GM12874 (cell line): ENCODE measurements at regions not wholly inside any gene's neighbourhood (a gene's known extent, or its start where the extent isn't known, plus 50 kb on each side); places are given as distances from the start of the nearest gene placed in this dataset.

Source experiments
- TF ChIP-seq, protein P1 (sequence below): IDR thresholded peaks from 2 replicates; pipeline ENCODE4 v1.5.1; 2011; ENCODE audit warnings: low read depth, mild to moderate bottlenecking, control low read depth, low read length, moderate library complexity; ENCODE audit not compliant: insufficient read depth

DNA sequence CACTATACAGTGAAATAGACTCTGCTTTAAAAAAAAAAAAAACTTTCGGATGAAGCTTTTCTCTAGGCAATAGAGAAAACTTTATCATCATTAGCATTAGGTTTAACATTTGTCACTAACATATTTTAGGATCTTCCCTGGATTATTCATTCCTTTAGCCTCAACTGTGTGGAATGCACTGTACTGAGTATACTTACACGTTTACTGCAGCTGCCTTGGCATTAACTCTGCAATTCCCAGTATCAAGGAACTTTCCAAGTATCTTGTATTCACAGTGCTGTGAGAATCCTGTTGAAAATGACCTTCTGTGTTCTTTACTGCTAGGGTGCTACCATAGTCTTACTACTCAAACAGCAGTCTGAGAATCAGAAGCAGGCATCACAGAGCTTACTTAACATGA, 328.2 kb upstream of the COL3A1 start:
- TF ChIP-seq, protein P1, sequence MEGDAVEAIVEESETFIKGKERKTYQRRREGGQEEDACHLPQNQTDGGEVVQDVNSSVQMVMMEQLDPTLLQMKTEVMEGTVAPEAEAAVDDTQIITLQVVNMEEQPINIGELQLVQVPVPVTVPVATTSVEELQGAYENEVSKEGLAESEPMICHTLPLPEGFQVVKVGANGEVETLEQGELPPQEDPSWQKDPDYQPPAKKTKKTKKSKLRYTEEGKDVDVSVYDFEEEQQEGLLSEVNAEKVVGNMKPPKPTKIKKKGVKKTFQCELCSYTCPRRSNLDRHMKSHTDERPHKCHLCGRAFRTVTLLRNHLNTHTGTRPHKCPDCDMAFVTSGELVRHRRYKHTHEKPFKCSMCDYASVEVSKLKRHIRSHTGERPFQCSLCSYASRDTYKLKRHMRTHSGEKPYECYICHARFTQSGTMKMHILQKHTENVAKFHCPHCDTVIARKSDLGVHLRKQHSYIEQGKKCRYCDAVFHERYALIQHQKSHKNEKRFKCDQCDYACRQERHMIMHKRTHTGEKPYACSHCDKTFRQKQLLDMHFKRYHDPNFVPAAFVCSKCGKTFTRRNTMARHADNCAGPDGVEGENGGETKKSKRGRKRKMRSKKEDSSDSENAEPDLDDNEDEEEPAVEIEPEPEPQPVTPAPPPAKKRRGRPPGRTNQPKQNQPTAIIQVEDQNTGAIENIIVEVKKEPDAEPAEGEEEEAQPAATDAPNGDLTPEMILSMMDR: no peak

DNA sequence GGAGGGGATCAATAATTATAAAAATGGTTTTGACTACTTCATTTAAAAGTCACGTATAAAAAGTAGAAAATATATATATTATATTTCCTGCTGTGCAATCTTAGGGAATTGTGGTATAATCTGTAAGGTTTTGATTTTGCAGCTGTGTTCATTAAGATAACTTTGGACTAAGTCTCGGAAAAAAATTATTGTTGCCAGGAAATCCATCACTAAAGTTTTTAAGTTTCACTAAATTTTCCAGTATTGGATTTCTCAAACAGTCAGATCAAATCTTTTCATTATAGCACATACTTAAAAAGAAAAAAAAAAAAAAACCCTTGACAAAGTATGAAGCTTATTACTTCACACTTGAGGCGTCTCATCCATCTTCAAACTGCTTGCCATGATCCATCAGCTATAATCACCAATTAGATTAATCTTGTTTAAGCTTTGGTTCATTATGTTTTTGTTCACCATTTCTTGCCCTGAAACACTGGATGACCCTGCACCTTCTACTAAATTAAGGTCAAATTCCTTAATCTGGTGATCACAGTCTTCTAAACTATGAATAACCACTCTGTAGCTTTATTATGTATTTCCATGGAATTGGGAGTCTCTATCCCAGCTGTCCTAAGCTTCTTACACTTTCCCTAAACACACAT, 326.6 kb upstream of the COL3A1 start:
- TF ChIP-seq, protein P1: no peak

DNA sequence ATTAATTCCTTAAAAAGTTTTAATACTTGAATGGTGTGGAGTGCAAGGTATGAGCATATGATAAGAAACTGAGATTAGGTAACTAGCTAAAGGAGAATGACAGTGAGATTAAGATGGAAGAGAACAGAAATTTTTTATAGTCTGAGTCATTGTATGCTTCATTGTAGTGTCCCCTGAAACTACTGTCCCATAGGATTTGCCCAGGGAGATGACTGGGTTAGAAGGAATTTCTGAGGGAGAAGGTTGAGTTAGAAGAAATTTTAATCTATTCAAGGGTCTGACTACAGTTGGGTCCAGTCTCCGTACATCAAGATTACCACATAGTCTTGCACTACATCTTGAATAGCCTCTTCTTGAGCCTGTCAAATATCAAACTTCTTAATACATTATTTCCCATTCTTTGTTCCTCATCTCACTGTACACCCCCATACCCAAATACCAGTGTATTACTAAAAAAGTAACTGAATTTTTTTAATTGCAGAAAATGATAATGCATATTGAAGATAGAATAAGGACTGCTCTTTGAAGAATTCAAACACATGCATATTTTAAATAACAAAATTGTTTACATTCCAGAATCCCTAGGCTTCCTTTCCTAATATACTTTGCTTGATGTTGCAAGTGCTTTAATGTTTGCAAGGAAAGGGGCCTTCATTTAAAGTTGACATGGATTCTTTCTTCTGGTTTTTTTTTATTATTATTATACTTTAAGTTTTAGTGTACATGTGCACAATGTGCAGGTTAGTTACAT, 314.3 kb upstream of the COL3A1 start:
- TF ChIP-seq, protein P1: no peak

DNA sequence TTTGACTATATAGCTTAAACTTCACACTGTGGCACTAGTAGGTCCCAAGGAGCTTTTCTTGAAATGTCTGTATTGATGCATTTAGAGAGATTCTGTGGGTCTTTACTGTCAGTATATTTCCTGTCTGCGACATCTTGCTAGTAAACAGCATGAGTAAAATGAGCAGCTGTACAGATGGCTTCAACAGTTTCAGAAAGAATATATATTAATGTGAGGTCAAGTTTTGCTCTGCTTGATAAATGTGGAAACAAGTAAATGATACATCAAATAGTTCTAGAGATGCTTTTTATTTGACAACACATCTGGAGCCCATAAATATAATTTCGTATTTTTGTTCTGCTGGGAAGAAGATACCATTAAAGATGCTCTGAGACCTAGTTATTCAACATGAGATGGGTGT, 310.9 kb upstream of the COL3A1 start:
- TF ChIP-seq, protein P1: no peak

DNA sequence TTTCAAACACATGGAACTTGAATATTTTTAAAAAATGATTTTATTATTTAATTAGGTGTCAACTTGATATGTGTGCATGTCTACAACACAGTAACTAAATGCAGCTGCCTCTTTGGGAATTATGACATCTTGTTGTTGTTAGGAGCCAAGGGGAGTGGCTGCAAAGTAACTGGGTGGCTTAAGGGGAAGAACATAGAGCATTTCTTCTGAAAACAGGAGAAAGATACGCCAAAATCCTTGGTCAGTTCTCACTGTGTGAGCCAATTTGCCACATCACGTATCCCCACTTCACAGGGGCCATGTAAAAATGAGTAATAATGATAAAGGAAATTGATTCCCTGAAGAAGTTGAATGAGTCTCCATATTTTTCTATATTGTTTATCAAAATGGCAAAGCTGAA, 309.8 kb upstream of the COL3A1 start:
- TF ChIP-seq, protein P1: no peak

DNA sequence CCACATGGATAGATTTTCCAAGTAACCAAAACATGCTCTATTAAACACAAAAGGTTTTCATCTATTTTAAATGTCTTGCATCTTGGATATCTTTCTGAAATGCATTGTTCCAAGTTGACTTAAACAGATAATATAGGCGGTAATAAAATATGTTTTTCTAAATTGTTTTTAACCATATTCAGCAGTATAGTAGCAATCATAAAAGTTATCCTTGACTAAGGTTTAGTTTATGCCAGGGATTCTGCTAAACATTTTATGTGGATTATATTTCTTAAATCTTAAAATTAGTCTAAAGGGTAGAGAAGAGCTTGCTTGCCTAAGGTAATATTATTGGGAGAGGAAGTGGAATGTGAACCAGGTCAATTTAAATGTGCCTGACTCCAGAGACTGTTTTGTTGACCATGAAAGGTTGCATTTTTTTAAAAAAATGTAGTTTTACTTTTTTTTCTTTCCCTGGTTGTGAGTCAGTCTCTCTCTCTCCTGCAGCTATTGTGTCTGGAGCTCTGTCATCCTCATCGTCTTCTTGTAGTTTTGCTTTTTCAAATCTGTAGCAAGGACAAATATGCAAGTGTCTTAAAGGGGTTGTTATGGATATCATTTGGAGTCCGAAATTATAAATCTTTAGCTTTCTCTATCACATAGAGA, 309.1 kb upstream of the COL3A1 start:
- TF ChIP-seq, protein P1: no peak

DNA sequence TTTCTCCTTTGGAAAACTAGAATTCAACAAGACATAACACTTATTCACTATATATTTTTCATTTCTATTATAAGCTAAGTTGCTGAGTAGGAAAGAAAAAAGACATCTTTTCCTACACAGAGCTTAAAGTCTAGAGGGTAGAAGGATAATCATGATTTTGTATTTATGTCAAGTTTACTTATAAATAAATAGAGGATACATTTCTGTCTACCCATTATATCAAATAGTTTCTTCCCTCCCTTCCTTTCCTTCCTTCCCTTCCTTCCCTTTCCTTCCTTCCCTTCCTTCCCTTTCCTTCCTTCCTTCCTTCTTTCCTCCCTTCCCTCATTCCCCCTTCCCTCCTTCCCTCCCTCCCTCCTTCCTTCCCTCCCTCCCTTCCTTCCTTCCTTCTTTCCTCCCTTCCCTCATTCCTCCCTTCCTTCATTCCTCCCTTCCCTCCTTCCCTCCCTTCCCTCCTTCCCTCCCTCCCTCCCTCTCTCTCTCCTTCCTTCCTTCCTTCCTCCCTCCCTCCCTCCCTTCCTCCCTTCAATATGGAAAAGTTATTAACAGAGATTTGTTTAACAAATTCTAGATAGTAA, 308.4 kb upstream of the COL3A1 start:
- TF ChIP-seq, protein P1: no peak
